OCI-LY1 (cell line): ENCODE measurements at regions not wholly inside any gene's neighbourhood (a gene's known extent, or its start where the extent isn't known, plus 50 kb on each side); places are given as distances from the start of the nearest gene placed in this dataset.

Source experiments
- H2AFZ ChIP-seq: fragments of 200-600 bp; sonication (generic), shearing (Covaris generic); 2 replicates; pipeline ENCODE4 v1.6.0; 2014; ENCODE audit warnings: antibody characterized with exemption, mild to moderate bottlenecking, low read length
- H3F3A ChIP-seq: fragments of 200-600 bp; sonication (generic), shearing (Covaris generic); 2 replicates; pipeline ENCODE4 v1.6.0; 2014; ENCODE audit warnings: mild to moderate bottlenecking, antibody characterized with exemption, low read length, moderate library complexity; ENCODE audit not compliant: insufficient read depth
- H3K27ac ChIP-seq: fragments of 200-600 bp; sonication (generic); 2 replicates; pipeline ENCODE4 v1.5.1; 2014; ENCODE audit warnings: low read length, mixed run types, mild to moderate bottlenecking, low read depth; ENCODE audit not compliant: poor library complexity, severe bottlenecking
- H3K27me3 ChIP-seq: fragments of 200-600 bp; sonication (generic); 2 replicates; pipeline ENCODE4 v1.6.0; 2014; ENCODE audit warnings: antibody characterized with exemption, mild to moderate bottlenecking, low read length, moderate library complexity; ENCODE audit not compliant: insufficient read depth
- H3K36me3 ChIP-seq: fragments of 200-600 bp; sonication (generic); 2 replicates; pipeline ENCODE4 v1.6.1; 2014; ENCODE audit warnings: mild to moderate bottlenecking, antibody characterized with exemption, low read length, moderate library complexity, mixed read lengths; ENCODE audit not compliant: insufficient read depth
- H3K4me1 ChIP-seq: fragments of 200-600 bp; sonication (generic); 2 replicates; pipeline ENCODE4 v1.5.1; 2014; ENCODE audit warnings: mild to moderate bottlenecking, low read length, moderate library complexity; ENCODE audit not compliant: insufficient read depth, severe bottlenecking
- H3K4me2 ChIP-seq: fragments of 200-600 bp; sonication (generic), shearing (Covaris generic); 2 replicates; pipeline ENCODE4 v1.6.1; 2014; ENCODE audit warnings: low read length
- H3K4me3 ChIP-seq: fragments of 200-600 bp; sonication (generic); 2 replicates; pipeline ENCODE4 v1.5.1; 2014; ENCODE audit warnings: low read length, low read depth, mild to moderate bottlenecking, mixed read lengths; ENCODE audit not compliant: poor library complexity, severe bottlenecking
- H3K79me2 ChIP-seq: fragments of 200-600 bp; shearing (Covaris generic); 2 replicates; pipeline ENCODE4 v1.6.1; 2016; ENCODE audit warnings: mixed run types, low read length, mixed read lengths; ENCODE audit not compliant: insufficient read depth
- H3K9ac ChIP-seq: fragments of 200-600 bp; sonication (generic), shearing (Covaris generic); 2 replicates; pipeline ENCODE4 v1.6.1; 2014; ENCODE audit warnings: mild to moderate bottlenecking, low read length, mixed read lengths
- H3K9me2 ChIP-seq: fragments of 200-600 bp; sonication (generic), shearing (Covaris generic); 2 replicates; pipeline ENCODE4 v1.6.1; 2014; ENCODE audit warnings: low read depth, mild to moderate bottlenecking, low read length, mixed read lengths
- H3K9me3 ChIP-seq: fragments of 200-600 bp; shearing (Covaris generic); 2 replicates; pipeline ENCODE4 v1.6.1; 2014; ENCODE audit warnings: low read length, mixed read lengths
- H4K20me1 ChIP-seq: fragments of 200-600 bp; sonication (generic), shearing (Covaris generic); 2 replicates; pipeline ENCODE4 v1.6.0; 2016; ENCODE audit warnings: mild to moderate bottlenecking, low read length; ENCODE audit not compliant: insufficient read depth
- EZH2 ChIP-seq: fragments of 200-600 bp; sonication (generic), shearing (Covaris generic); IDR thresholded peaks from 2 replicates; pipeline ENCODE4 v1.8.0; 2017; ENCODE audit warnings: borderline replicate concordance, mixed run types, mild to moderate bottlenecking, antibody characterized with exemption, low read length, moderate library complexity, mixed read lengths
- TF ChIP-seq, protein P1 (sequence below): fragments of 200-600 bp; sonication (generic), shearing (Covaris generic); IDR thresholded peaks from 2 replicates; pipeline ENCODE4 v1.5.1; 2017; ENCODE audit warnings: mild to moderate bottlenecking, antibody characterized with exemption, low read length, moderate library complexity, mixed read lengths

DNA sequence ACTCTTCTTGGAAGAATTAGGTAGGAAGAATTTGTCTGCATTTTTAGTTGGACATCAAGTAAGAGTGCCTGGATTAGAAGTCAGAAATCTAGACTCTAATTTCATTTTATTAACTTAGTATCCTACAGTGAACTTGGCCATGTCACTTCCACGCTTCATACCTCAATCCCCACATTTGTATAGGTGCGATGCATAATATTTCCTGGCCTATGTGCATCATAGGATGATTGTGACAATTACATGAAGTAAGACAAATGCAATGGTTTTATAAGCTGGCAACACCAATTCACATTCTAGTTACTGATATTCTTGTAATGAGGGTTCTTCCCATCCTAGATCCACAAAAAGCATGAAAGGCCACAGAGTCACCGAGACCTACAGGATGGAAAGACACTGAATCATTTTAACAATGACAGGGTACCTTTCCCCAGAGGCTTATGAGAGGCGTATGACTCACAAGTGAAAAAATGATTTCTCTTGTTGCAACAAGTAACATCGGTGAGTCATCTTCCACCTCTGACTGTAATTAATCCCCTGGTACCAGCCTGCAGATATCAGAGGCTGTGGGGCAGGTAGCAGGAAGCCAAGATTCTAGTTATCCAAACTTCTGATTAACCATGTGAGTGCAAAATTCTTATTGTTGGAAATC, 56.0 kb upstream of the OR5AK2 start:
- H3K9me2 ChIP-seq = no peaks in the 10 kb centered on the region
- H3K4me1 ChIP-seq = no peaks in the 10 kb centered on the region
- no peaks in the 10 kb centered on the region for H3F3A ChIP-seq
- TF ChIP-seq, protein P1, sequence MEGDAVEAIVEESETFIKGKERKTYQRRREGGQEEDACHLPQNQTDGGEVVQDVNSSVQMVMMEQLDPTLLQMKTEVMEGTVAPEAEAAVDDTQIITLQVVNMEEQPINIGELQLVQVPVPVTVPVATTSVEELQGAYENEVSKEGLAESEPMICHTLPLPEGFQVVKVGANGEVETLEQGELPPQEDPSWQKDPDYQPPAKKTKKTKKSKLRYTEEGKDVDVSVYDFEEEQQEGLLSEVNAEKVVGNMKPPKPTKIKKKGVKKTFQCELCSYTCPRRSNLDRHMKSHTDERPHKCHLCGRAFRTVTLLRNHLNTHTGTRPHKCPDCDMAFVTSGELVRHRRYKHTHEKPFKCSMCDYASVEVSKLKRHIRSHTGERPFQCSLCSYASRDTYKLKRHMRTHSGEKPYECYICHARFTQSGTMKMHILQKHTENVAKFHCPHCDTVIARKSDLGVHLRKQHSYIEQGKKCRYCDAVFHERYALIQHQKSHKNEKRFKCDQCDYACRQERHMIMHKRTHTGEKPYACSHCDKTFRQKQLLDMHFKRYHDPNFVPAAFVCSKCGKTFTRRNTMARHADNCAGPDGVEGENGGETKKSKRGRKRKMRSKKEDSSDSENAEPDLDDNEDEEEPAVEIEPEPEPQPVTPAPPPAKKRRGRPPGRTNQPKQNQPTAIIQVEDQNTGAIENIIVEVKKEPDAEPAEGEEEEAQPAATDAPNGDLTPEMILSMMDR = no peak
- no peak for TF ChIP-seq EZH2
- no peaks in the 10 kb centered on the region for H3K79me2 ChIP-seq
- no peak overlapping the region for H3K4me3 ChIP-seq
- no peaks in the 10 kb centered on the region for H3K36me3 ChIP-seq
- H3K9ac ChIP-seq = no peak overlapping the region
- H3K27ac ChIP-seq = no peak overlapping the region
- no peaks in the 10 kb centered on the region for H3K27me3 ChIP-seq
- H3K4me2 ChIP-seq = no peak overlapping the region
- H4K20me1 ChIP-seq = no peaks in the 10 kb centered on the region
- no peaks in the 10 kb centered on the region for H3K9me3 ChIP-seq
- H2AFZ ChIP-seq = no peak overlapping the region

DNA sequence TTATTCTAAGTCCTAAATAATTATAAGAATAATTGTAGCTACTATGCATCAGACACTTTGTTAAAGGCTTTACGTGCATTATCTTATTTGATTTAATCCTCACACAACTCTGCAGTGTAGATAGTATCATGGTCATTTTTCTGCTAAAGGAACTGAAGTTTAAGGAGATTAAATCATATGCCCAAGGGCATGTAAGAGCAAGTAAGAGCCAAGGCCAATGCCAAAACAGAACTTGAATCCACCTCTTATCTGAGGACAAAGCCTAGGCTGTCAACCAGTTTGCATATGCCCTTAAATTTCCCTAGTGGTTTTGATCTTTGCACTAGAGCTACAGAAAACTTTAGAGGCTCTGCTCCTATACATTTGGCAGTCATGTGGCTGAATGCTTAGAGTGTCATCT, 65.6 kb upstream of the OR5AK2 start:
- H3K9ac ChIP-seq = no peak overlapping the region
- no peak overlapping the region for H2AFZ ChIP-seq
- no peak for TF ChIP-seq EZH2
- TF ChIP-seq, protein P1 = no peak
- no peaks in the 10 kb centered on the region for H3K79me2 ChIP-seq
- H3K4me2 ChIP-seq = no peak overlapping the region
- H3K4me3 ChIP-seq = no peak overlapping the region
- H4K20me1 ChIP-seq = no peaks in the 10 kb centered on the region
- no peaks in the 10 kb centered on the region for H3K36me3 ChIP-seq
- H3F3A ChIP-seq = no peaks in the 10 kb centered on the region
- H3K9me2 ChIP-seq = no peaks in the 10 kb centered on the region
- H3K27ac ChIP-seq = no peak overlapping the region
- no peaks in the 10 kb centered on the region for H3K9me3 ChIP-seq
- H3K4me1 ChIP-seq = no peaks in the 10 kb centered on the region
- H3K27me3 ChIP-seq = no peaks in the 10 kb centered on the region

DNA sequence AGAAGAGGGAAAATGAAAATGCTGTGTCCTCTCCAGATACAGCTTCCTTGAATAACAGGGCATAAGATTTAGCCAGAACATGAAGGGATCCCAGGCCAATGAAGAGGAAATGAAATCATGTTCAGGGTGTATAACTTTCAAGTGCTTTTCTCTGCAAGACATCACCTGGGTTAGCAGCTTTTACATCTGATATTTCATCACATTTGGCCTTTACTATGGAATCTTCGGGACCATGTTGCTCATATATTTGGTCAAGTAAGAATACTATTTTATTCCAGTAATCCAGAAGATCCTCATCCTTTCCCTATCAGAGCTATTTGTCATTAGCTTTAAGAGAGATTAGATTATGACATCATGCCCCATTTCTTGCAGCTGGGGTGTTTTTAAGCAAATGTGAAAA, 66.3 kb upstream of the OR5AK2 start:
- Histone ChIP-seq H3K27me3 (no peaks in the 10 kb centered on the region), H2AFZ (no peak overlapping the region), H3K4me1 (no peaks in the 10 kb centered on the region), H3K4me2 (no peak overlapping the region), H3K27ac (no peak overlapping the region), H4K20me1 (no peaks in the 10 kb centered on the region), H3K9me2 (no peaks in the 10 kb centered on the region), H3K9me3 (no peaks in the 10 kb centered on the region), H3K9ac (no peak overlapping the region), H3F3A (no peaks in the 10 kb centered on the region), H3K4me3 (no peak overlapping the region), H3K36me3 (no peaks in the 10 kb centered on the region), H3K79me2 (no peaks in the 10 kb centered on the region)
- TF ChIP-seq, protein P1 = no peak
